CD4-positive, alpha-beta T cell treated with Interleukin-4 for 4 hours (primary cell): ENCODE measurements at regions not wholly inside any gene's neighbourhood (a gene's known extent, or its start where the extent isn't known, plus 50 kb on each side); places are given as distances from the start of the nearest gene placed in this dataset.
"Not testable (repeated sequence)": the region's sequence is repeated elsewhere in the genome, so short reads cannot be mapped to it uniquely, and the experiment has no call there.

Source experiments
- DNase-seq: peaks from one replicate; pipeline ENCODE4 v3.0.0-alpha.2; 2020

DNA sequence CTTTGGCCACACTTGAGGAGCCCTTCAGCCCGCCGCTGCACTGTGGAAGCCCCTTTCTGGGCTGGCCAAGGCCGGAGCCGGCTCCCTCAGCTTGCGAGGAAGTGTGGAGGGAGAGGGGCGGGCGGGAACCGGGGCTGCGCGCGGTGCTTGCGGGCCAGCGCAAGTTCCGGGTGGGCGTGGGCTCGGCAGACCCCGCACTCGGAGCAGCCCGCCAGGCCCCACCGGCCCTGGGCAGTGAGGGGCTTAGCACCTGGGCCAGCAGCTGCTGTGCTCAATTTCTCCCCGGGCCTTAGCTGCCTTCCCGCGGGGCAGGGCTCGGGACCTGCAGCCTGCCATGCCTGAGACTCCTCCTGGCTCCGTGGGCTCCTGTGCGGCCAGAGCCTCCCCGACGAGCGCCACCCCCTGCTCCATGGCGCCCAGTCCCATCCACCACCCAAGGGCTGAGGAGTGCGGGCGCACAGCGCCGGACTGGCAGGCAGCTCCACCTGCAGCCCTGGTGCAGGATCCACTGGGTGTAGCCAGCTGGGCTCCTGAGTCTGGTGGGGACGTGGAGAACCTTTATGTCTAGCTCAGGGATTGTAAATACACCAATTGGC lies 129.2 kb downstream of the MRPL14 start:
- DNase-seq = not testable (repeated sequence)

DNA sequence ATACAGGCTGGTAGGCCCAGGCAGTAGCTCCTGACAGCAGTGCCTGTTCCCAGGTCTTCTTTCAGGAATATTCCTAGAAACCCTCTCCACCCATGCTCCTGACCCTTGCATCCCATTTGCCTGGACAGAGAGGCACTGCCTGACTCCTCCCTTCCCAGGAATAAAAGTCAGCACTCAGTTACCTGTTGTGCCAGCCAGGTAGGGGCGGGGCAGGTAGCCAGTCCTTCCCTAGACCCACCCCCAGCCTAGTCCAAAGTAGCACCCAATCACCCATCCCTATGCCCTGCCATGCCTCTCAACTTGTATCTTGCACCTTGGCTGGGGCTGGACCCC lies 129.9 kb downstream of the MRPL14 start:
- no peak for DNase-seq

DNA sequence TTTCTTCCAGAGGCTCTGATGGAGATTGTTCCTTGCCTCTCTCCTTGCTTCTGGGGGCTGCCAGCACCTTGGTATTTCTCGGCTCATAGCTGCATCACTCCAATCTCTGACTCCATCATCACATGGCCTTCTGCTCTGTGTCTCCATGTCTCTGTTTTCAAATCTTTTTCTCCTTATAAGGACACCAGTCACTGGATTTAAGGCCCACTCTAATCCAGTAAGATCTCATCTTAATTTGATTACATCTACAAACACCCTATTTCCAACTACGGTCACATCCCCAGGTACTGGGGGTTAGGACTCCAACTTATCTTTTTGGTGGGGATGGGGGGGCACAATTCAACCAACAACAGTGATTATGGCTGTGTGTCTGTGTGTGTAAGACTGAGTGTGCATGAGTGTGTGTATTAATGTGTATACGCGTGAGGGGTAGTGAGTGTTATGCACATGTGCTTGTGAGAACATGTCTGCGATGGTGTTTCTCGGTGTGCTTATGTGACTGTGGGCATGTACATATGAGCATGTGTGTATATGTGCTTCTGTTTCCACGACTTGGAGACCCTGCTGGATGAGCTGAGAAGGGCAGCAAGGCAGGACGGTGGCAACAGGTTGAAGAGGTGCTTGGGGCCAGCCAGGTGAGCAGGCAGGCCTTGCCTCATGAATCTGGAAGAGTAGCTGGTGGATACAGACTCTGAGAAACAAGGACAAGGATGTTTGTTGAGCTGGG lies 130.5 kb downstream of the MRPL14 start:
- no peak for DNase-seq

DNA sequence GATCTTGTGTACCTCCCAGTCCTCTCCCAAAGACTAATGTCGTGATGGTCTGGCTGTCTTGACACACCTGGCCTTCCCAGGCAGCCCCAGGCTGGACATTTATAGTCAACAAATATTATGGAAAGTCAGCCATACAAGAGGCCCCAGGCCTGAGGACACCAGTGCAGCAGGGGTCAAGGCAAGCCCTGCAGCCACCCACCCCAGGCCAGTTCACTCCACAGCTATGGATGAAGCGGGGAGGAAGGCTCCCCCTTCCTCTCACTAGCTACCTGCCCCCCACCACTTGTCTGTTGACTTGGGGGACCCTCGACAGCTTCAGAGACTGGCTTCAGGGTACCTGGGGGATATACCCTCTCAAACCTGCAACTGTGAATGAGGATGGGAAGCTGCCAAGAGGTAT lies 132.1 kb downstream of the MRPL14 start:
- no peak for DNase-seq

DNA sequence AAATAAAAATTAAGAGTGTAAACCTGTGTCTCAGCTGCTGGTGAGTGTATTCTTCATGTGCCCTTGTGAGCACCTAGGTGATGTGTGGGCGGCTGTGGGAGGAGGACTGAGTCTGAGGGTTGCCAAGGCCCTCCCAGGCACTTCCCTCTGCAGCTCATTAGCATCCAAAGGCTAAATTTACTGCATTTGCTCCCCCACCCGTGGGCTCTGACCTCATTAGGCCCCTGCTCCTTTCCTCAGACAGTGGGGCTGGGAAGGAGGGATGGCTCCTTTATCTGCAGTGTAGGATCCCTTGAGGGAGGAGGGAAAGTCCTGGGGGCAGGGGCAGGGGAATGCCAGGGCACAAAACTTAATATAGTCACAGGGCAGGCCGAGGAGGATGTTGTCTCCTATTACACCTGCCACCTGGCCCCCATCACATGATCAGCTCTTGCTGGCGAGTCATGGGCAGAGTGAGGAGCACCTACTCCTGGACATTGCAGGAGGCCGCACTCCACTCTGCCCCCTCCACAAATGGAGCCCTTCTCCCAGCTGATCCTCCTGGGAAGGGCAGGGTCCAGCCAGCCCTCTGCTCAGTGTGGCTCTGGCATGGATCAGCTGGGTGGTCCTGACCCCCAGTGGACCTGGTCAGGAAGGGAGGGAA lies 133.2 kb downstream of the MRPL14 start:
- no peak for DNase-seq

DNA sequence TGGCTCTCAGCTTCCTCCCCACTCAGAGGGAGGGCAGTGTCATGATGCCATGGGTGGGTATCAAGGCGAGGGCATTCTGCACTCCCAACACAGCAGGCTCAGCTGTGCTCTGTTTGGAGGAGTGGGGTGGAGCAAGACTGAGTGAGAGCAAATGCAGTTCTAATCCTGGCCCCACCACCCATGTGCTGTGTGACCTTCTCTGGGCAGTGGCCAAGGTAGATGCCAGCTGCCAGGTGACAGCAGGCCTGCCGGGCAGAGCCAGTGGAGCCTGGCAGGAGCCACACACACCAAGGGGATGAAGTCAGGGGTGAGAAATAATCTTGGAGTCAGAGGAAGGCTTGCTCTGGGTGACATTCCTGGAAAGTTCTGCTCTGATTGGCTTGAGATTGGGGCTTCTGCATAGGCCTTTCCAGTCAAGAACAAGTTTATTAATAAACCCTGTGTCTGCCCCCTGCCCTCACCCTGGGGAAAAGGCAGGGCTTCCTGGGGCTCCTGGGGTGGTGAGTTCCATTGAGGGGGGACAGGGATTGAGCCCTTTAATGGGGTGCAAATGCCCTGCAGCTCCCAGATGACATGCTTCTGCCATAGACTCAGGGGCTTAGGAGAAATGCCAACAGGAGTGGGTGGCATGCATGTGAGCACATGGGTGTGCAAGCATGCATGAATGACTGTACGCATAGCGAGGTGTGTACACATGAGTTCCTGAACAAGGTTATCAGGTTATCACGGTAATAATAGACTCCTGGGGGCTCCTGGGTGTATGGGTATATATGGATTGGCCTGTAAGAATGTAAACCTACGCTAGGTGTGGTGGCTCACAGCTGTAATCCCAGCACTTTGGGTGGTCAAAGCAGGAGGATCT lies 134.2 kb downstream of the MRPL14 start:
- no peak for DNase-seq

DNA sequence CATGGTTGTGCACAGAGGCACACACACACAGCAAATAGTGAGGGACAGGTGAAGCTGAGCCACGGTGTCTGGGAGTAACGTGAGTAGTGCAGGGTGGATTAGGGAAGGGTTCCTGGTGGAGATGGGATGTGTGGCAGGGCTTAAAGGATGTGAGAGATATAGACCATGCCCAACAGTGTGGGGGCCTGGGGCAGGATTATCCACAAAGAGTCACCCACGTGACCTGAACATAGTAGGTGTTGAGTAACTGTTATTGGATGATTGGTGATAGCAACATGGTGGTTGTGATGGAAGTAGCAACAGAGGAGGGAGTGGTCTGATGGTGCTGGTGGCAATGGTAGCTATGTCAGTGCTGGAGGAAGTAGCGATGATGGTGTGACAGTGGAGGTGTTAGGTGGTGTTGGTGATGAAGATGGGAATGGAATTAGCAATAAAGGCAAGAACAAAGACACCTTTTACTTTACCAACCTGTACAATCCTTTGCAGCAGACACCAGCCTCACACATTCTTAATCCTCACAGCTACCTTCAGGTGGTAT lies 135.1 kb downstream of the MRPL14 start:
- no peak for DNase-seq

DNA sequence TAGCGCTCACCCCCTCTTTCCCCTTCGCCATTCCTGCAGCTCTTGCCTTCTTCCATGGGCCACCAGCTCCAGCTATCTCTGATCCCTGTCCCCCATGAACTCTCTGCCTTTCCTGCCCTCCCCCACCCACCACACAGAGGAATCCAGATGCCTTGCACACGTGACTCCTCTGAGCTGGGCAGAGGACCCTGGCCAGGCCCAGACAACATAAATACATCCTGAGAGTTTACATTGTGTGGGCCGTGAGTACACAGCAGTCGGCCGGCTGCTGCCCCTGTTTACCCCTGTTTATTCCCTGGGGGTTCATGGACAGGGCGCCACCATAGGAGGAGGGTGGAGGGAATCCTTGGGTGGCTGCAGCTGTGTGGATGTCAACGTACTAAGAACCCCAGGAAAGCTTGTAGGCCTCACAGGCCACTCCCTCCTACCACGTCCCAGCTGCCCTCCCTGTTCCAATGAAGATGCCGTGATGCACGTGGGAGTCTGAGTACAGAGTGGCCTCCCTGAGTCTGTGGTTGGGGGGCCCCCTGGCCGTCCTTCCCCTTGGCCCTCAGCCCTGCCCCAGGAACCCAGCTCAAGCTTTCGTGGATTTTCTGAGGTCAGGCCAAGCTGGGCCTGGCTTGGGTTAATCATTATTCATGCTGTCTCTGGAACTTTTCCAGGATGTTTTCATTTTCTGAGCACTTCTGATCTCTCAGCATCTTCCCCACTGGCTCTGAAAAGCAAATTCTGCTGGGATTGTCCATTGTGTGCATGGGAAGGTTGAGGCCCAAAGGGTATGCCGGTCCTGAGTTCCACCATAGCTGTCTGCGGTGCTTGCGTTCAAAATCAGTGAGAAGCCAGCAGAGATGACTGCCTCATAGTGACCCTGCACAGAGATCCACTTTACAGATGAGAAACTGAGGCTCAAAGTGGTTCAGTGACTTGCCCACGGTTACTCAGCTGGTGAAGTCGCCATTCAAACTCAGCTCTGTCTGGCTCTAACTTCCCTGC lies 136.3 kb downstream of the MRPL14 start:
- DNase-seq = no peak

DNA sequence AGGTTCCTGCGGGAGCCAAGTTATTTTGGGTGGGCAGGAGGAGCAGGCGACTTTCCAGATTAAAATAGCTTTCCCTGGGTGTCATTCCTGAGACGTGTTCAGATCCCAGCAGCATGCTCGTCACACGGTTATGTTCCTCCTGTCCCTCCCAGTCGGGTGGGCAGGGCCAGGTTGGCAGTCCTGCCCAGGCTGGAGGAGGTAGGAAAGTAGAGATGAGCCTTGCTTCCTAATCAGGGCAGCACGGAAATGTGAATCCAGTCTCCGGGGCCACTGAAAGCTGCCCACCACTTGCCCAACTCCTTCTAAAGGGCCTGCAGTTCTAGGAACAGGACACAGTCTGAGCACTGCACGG lies 137.0 kb downstream of the MRPL14 start:
- DNase-seq = no peak

DNA sequence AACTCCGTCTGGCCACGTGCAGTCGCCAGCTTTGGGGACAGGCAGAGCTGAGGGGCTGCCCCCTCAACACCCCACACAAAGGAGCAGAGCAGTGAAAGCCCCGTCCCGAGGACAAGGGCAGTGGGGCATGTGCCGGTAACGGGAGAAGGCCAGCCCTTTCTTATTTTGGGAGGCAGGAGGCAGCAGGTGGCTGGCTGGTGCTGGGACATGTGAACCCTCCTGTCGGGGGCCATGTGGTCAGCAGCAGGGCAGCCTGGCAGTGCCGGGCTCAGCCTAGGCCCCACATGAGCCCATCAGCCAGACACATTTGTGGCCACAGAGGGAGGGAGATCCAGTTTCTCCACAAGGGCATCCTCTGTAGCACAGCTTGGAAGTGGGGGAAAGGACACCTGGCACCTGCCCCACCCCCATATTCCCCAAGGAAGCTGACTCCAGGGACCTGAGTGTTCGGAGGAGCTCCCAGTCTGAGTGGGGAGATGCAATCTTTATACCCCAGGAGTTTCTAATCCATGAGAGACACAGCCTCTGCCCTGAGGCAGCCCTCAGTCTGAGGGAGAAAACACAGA lies 137.6 kb downstream of the MRPL14 start:
- no peak for DNase-seq

DNA sequence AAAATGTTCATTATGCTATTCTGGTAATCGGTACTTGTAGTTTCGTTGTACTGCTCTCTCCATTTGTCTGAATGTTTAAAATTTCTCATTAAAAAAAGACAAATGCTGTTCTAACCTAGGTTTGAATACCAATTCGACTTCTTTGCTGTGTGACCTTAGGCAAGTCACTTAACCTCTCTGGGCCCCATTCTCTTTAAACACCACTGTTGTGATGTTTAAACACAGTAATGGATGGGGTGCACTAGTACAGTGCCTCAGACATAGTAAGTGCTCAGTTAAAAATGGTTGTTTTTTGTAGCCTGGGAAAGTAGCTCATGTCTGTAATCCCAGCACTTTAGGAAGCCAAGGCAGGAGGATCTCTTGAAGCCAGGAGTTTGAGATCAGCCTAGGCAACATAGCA lies 138.5 kb downstream of the MRPL14 start:
- DNase-seq = no peak

DNA sequence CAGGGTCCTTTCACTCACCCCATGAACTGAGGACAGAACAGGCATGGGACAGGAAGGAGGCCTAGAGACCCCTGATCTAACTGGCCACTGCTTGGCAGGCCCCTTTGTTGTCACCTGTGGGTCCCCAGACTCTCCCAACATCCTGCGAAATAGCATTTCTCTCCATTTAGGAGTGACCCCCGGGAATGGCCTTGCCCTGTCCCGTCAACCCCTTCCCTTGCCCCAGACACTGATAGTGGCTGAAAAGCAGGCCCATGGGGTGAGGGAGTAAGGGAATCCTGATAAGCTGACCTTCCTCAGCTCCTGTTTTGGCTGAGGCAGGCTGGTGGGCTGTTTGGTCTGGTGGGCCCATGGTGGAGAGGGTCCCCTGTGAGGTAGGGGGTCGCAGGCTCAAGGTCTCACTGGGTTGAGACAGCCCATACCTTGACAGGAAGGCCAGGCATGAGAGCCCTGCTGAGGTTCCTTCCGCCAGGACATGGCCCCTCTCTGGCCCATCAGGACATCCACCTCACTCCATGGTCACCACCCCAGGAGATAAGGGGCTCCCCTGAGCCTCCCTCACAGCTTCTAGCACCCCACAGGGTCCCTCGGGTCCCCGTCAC lies 139.3 kb downstream of the MRPL14 start:
- no peak for DNase-seq

DNA sequence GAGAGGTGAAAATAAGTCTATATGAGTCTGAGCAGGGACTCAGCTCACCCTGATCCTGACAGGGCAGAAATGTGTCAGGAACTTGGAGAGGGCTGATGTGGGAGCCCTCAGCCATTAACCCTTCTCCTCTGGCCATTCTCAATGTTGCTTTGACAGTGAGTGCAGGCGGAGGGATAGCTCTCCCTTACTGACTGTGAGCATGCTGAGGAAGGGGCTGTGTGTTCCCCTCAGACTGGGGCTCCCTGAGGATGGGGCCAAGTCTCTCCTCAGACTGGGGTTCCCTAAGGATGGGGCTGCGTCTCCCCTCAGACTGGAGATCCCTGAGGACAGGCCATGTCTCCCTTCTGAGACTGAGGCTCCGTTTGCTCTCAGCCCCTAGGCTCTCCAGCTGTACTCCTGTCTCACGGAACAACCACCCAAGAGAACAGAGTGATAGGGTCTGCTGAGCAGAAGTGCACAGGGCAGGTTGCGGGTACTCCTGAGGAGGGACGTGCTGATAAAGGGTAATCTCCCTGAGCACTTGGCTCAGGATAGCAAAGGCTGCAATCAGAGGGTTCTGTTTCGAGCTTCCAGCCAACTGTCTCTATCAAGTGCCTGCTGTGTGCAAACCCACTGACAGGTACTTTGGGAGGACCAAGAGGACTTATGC lies 141.0 kb downstream of the MRPL14 start:
- DNase-seq = no peak

DNA sequence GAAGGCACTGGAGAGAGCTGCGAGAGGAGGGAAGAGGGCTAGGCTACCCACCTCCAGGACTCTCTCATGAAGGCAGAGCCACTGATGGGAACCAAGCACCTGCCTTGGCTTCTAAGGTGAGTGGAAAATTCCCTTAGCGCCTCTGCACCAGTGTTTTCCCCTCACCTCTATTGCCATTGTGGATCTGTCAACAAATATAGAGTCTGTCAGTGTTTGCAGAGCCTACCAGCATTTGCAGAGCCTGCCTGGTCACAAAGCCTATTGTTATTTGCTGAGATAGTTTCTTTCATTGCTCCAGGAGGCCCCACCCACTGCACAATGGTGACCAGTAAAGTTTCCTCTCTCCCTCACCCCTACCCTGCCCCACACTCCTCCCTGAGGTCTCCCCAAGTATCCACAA lies 141.9 kb downstream of the MRPL14 start:
- DNase-seq = no peak

DNA sequence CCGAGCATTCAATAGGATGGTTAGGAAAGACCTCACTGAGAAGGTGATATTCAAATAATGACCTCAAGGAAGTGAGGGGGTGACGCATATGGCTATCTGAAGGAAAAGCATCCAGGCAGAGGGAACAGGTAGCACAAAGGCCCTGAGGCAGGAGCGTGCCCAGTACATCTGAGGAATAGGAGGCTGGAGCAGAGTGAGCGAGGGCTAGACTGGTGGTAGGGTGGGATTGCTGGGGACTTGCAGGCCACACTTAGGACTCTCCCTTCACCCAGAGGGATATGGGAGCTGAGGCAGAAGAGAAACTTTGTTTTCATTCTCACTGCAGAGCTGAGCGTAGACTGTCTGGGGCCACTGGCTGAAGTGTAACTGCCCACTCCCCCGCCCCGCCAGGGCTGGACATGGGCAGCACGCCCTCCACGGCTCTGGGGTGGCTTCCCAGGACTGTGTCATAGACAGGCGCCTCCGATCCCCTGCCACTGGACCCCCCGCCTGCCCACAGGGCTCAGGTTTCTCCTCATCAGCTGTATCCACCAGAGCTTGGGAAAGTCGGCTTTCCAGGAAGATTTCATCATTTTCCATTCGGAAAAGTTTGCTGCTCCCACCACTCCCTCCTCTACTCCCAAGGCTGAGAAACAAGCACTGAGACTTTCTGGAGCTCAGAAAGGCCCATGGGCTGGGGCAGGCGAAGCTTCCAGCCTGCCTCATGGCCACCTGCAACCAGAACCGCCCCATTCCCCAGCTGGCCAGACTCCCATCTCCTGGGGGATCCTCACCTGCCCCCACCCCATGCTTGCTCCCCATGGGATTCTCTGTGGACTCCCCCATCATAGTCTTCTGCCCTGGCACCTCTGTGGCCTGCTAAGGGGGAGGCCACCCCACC lies 142.6 kb downstream of the MRPL14 start:
- no peak for DNase-seq

DNA sequence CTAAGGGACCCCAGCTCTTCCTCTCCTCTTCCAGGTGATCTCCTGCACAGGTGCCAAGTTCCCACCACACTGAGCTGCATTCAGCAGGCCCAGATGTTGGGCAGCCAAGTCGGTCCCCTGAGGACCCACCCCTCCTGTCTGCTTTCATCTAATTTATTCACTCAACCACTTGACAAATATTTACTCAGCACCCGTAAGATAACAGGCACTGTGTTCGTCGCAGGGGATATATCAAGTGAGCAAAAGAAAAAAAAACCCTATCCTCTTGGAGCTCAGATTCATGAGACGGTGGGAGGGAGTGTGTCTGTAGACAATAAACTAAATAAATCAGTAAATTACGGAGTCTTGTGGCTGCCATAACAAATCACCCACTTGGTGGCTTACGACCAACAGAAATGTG lies 143.6 kb downstream of the MRPL14 start:
- DNase-seq = no peak

DNA sequence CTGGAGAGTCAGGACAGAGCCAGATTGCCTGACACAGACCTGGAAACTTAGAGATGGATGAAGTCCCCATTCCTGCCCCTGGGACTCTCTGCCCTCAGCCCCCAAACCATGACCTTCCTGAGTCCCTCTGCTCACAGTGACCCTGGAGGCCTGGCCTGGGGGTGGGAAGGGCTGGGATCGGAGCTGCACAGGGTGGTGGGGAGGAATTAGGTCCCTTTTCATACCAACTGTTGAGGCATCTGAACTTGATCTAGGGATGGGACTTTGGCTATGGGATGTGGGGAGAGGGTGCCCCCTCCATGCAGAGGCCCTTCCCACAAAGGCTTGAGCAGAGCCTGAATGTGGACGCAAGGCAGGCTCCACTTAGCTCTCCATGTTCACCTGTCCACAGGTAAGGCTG lies 144.1 kb downstream of the MRPL14 start:
- DNase-seq = no peak

DNA sequence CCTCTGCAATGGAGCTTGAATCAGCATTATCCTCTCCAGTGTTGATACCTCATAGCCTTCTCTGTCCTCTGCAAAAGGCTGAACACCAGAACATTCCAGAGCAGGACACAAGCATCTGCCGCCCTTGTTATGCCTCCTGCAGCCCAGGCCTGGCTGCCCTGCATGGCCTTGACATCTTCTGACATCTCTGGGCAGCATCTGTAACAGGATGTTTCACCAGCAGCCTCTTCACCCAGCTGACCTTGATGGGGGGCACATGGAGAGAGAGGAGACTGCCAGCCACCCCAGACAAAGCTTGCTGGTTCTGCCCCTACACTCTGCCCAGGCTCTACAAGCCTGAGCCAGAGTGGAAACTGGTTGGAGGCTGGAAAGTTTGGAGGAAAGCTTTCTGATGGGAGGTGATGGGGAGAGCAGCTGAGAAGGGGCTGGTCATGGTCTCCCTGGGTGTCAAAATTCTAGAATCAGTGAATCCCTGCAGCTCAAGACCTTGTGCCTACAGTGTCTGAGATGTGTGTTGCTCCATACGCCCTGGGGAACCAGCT lies 145.1 kb downstream of the MRPL14 start:
- DNase-seq = no peak

DNA sequence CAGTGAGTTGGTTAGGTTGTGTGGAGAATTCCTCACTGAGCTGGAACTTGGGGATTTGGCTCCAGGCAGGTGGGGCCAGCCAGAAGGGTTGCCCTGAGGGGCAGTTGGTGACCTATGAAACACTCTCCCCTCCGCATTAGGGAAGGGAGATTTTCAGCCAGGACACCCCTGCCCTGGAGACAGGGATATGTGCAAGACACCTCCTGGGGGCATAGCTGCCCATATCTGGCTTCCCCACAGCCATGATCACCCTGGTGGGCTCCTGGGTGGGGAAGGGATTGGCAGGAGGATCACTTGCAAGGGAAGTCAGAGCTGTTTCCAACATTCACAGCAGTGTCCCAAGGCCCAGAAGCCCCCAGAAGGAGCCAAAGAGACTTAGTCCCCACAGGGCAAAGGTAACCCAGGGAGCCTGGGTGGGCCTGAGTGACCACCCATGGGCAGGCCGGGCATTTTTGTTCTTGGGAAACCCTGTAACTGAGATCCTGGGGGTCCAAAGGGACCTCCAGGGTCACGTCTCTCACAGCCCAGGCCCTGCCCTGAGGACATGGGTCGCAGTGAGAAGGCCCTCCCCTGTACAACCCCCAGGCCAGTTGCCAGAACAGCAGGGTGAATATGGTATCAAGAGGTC lies 145.8 kb downstream of the MRPL14 start:
- DNase-seq = no peak
